ENCODE measurements at regions not wholly inside any gene's neighbourhood (a gene's known extent, or its start where the extent isn't known, plus 50 kb on each side); places are given as distances from the start of the nearest gene placed in this dataset.
"Not testable (repeated sequence)": the region's sequence is repeated elsewhere in the genome, so short reads cannot be mapped to it uniquely, and the experiment has no call there.

- ATAC-seq, result no peak
- Mint-ChIP-seq H3K27me3 (no peaks in the 10 kb centered on the region), H3K4me1 (no peaks in the 10 kb centered on the region), H3K9me3 (no peaks in the 10 kb centered on the region), H3K4me3 (no peak overlapping the region), H3K27ac (no peak overlapping the region), H3K36me3 (no peaks in the 10 kb centered on the region)
Measured at GRCh38 chrX:42022158-42022557, 98.8 kb upstream of the CASK start.

- Mint-ChIP-seq H3K4me1 (no peaks in the 10 kb centered on the region), H3K9me3 (no peaks in the 10 kb centered on the region), H3K27ac (no peak overlapping the region), H3K4me3 (no peak overlapping the region), H3K27me3 (no peaks in the 10 kb centered on the region), H3K36me3 (no peaks in the 10 kb centered on the region)
- ATAC-seq, result no peak
Measured at GRCh38 chrX:42021058-42021457, 97.7 kb upstream of the CASK start.

- no peak overlapping the region for H3K4me3 Mint-ChIP-seq
- no peaks in the 10 kb centered on the region for H3K4me1 Mint-ChIP-seq
- no peak for ATAC-seq
- H3K36me3 Mint-ChIP-seq, result no peaks in the 10 kb centered on the region
- no peaks in the 10 kb centered on the region for H3K9me3 Mint-ChIP-seq
- no peaks in the 10 kb centered on the region for H3K27me3 Mint-ChIP-seq
- no peak overlapping the region for H3K27ac Mint-ChIP-seq
Measured at GRCh38 chrX:42020225-42020624, 96.9 kb upstream of the CASK start.

- no peaks in the 10 kb centered on the region for H3K27me3 Mint-ChIP-seq
- H3K27ac Mint-ChIP-seq, result no peak overlapping the region
- no peak overlapping the region for H3K4me3 Mint-ChIP-seq
- no peak for ATAC-seq
- H3K9me3 Mint-ChIP-seq, result no peaks in the 10 kb centered on the region
- H3K36me3 Mint-ChIP-seq, result no peaks in the 10 kb centered on the region
- no peaks in the 10 kb centered on the region for H3K4me1 Mint-ChIP-seq
Measured at GRCh38 chrX:42017971-42018370, 94.6 kb upstream of the CASK start.

- H3K27ac Mint-ChIP-seq, result no peak overlapping the region
- H3K36me3 Mint-ChIP-seq, result no peaks in the 10 kb centered on the region
- no peaks in the 10 kb centered on the region for H3K27me3 Mint-ChIP-seq
- H3K9me3 Mint-ChIP-seq, result no peaks in the 10 kb centered on the region
- no peak overlapping the region for H3K4me3 Mint-ChIP-seq
- no peaks in the 10 kb centered on the region for H3K4me1 Mint-ChIP-seq
- ATAC-seq, result no peak
Measured at GRCh38 chrX:42000836-42001235, 77.5 kb upstream of the CASK start.

GRCh38 chrX:41984628-41985027, 61.3 kb upstream of the CASK start:
- no peak overlapping the region for H3K27ac Mint-ChIP-seq
- no peaks in the 10 kb centered on the region for H3K36me3 Mint-ChIP-seq
- H3K27me3 Mint-ChIP-seq, result no peaks in the 10 kb centered on the region
- H3K9me3 Mint-ChIP-seq, result no peaks in the 10 kb centered on the region
- H3K4me3 Mint-ChIP-seq, result no peak overlapping the region
- no peak for ATAC-seq
- H3K4me1 Mint-ChIP-seq, result peaks cover 10% of the 10 kb centered on the region

- peaks cover 10% of the 10 kb centered on the region for H3K4me1 Mint-ChIP-seq
- H3K4me3 Mint-ChIP-seq, result no peak overlapping the region
- H3K27me3 Mint-ChIP-seq, result no peaks in the 10 kb centered on the region
- no peak overlapping the region for H3K27ac Mint-ChIP-seq
- no peaks in the 10 kb centered on the region for H3K36me3 Mint-ChIP-seq
- H3K9me3 Mint-ChIP-seq, result no peaks in the 10 kb centered on the region
- no peak for ATAC-seq
Measured at GRCh38 chrX:41982953-41983352, 59.6 kb upstream of the CASK start.

GRCh38 chrX:41981481-41982013, 58.2 kb upstream of the CASK start:
- no peak for ATAC-seq
- H3K27ac Mint-ChIP-seq, result no peak overlapping the region
- peaks cover 10% of the 10 kb centered on the region for H3K4me1 Mint-ChIP-seq
- no peaks in the 10 kb centered on the region for H3K27me3 Mint-ChIP-seq
- H3K36me3 Mint-ChIP-seq, result no peaks in the 10 kb centered on the region
- H3K9me3 Mint-ChIP-seq, result no peaks in the 10 kb centered on the region
- H3K4me3 Mint-ChIP-seq, result no peak overlapping the region

- H3K9me3 Mint-ChIP-seq, ATAC-seq, H3K27me3 Mint-ChIP-seq, H3K27ac Mint-ChIP-seq, H3K36me3 Mint-ChIP-seq, H3K4me1 Mint-ChIP-seq, H3K4me3 Mint-ChIP-seq: not testable (repeated sequence)
Measured at GRCh38 chrX:41974677-41975076, 51.3 kb upstream of the CASK start.

GRCh38 chrX:41973208-41973607, 49.9 kb upstream of the CASK start:
- ATAC-seq, result no peak
- no peak overlapping the region for H3K27ac Mint-ChIP-seq
- H3K4me3 Mint-ChIP-seq, result no peak overlapping the region
- H3K36me3 Mint-ChIP-seq, result no peaks in the 10 kb centered on the region
- peaks cover 2% of the 10 kb centered on the region for H3K9me3 Mint-ChIP-seq
- H3K4me1 Mint-ChIP-seq, result no peaks in the 10 kb centered on the region
- H3K27me3 Mint-ChIP-seq, result no peaks in the 10 kb centered on the region

Measured in stimulated activated memory B cell treated with anti-CD40 and anti-IgM and Interleukin-4, amounts not matched to agents 10 μg/mL and 1 μg/mL and 100 μg/mL, for 72 hours (primary cell).